H9 (cell line): ENCODE measurements at regions not wholly inside any gene's neighbourhood (a gene's known extent, or its start where the extent isn't known, plus 50 kb on each side); places are given as distances from the start of the nearest gene placed in this dataset.

ENCODE experiments used
- DNase-seq: peaks from one replicate; pipeline ENCODE4 v3.0.0-alpha.2; 2017
- H2AFZ ChIP-seq: one replicate; pipeline ENCODE4 v1.6.1; 2013; ENCODE audit warnings: mild to moderate bottlenecking, low read length, control low read depth, moderate library complexity
- H2AK5ac ChIP-seq: 2 replicates; pipeline ENCODE4 v1.6.1; 2013; ENCODE audit warnings: low read length, control low read depth, mixed read lengths; ENCODE audit not compliant: insufficient read length
- H2BK120ac ChIP-seq: one replicate; pipeline ENCODE4 v1.6.1; 2013; ENCODE audit warnings: low read depth, mild to moderate bottlenecking, low read length, control low read depth, inconsistent platforms; ENCODE audit not compliant: poor library complexity, severe bottlenecking
- H2BK12ac ChIP-seq: 2 replicates; pipeline ENCODE4 v1.6.1; 2013; ENCODE audit warnings: low read length, control low read depth, mixed read lengths, low read depth; ENCODE audit not compliant: insufficient read length
- H2BK15ac ChIP-seq: 2 replicates; pipeline ENCODE4 v1.6.1; 2013; ENCODE audit warnings: low read depth, low read length, control low read depth
- H2BK20ac ChIP-seq: one replicate; pipeline ENCODE4 v1.6.1; 2013; ENCODE audit warnings: low read depth, mild to moderate bottlenecking, low read length, control low read depth, inconsistent platforms; ENCODE audit not compliant: poor library complexity, severe bottlenecking
- H2BK5ac ChIP-seq: 2 replicates; pipeline ENCODE4 v1.6.1; 2013; ENCODE audit warnings: low read length, control low read depth, mixed read lengths; ENCODE audit not compliant: insufficient read length
- H3K14ac ChIP-seq: 2 replicates; pipeline ENCODE4 v1.6.1; 2013; ENCODE audit warnings: low read length, control low read depth; ENCODE audit not compliant: insufficient read depth
- H3K18ac ChIP-seq: 2 replicates; pipeline ENCODE4 v1.6.1; 2013; ENCODE audit warnings: low read depth, mild to moderate bottlenecking, mixed read lengths, low read length, control low read depth; ENCODE audit not compliant: insufficient read length
- H3K23ac ChIP-seq: 2 replicates; pipeline ENCODE4 v1.6.1; 2013; ENCODE audit warnings: low read length, control low read depth, mixed read lengths, low read depth; ENCODE audit not compliant: insufficient read length
- H3K23me2 ChIP-seq: 2 replicates; pipeline ENCODE4 v1.6.1; 2013; ENCODE audit warnings: low read depth, mild to moderate bottlenecking, mixed read lengths, low read length, control low read depth; ENCODE audit not compliant: insufficient read length, poor library complexity, severe bottlenecking
- H3K27ac ChIP-seq: 2 replicates; pipeline ENCODE4 v1.5.1; 2013; ENCODE audit warnings: low read length, control low read depth, mixed read lengths, low read depth; ENCODE audit not compliant: insufficient read length
- H3K27me3 ChIP-seq: 2 replicates; pipeline ENCODE4 v1.6.1; 2013; ENCODE audit warnings: low read length, control low read depth, inconsistent platforms; ENCODE audit not compliant: insufficient read depth
- H3K4ac ChIP-seq: 2 replicates; pipeline ENCODE4 v1.6.1; 2013; ENCODE audit warnings: low read depth, mild to moderate bottlenecking, control low read depth, inconsistent platforms, low read length, moderate library complexity
- H3K4me1 ChIP-seq: 2 replicates; pipeline ENCODE4 v1.6.1; 2013; ENCODE audit warnings: low read length, control low read depth, inconsistent platforms; ENCODE audit not compliant: insufficient read depth
- H3K4me2 ChIP-seq: 2 replicates; pipeline ENCODE4 v1.6.1; 2013; ENCODE audit warnings: low read length, control low read depth, mixed read lengths; ENCODE audit not compliant: insufficient read length, insufficient read depth
- H3K56ac ChIP-seq: 2 replicates; pipeline ENCODE4 v1.6.1; 2013; ENCODE audit warnings: low read depth, mild to moderate bottlenecking, mixed read lengths, low read length, control low read depth; ENCODE audit not compliant: insufficient read length
- H3K79me1 ChIP-seq: 2 replicates; pipeline ENCODE4 v1.6.1; 2013; ENCODE audit warnings: low read depth, mild to moderate bottlenecking, moderate library complexity, low read length, control low read depth, inconsistent platforms; ENCODE audit not compliant: insufficient read depth, poor library complexity, severe bottlenecking
- H3K79me2 ChIP-seq: 2 replicates; pipeline ENCODE4 v1.6.1; 2013; ENCODE audit warnings: low read length, control low read depth, inconsistent platforms; ENCODE audit not compliant: insufficient read depth
- H3K9ac ChIP-seq: 2 replicates; pipeline ENCODE4 v1.6.1; 2013; ENCODE audit warnings: low read length, control low read depth, mixed read lengths; ENCODE audit not compliant: insufficient read length; ENCODE audit errors: extremely low read depth
- H3K9me3 ChIP-seq: one replicate; pipeline ENCODE4 v1.6.1; 2013; ENCODE audit warnings: low read depth, low read length, inconsistent platforms; ENCODE audit not compliant: control insufficient read depth
- H3T11ph ChIP-seq: one replicate; pipeline ENCODE4 v1.6.1; 2013; ENCODE audit warnings: mild to moderate bottlenecking, low read length, control low read depth, inconsistent platforms
- H4K20me1 ChIP-seq: one replicate; pipeline ENCODE4 v1.6.1; 2013; ENCODE audit not compliant: control insufficient read depth, insufficient read length, insufficient read depth
- H4K5ac ChIP-seq: 2 replicates; pipeline ENCODE4 v1.6.1; 2013; ENCODE audit warnings: low read depth, mild to moderate bottlenecking, mixed read lengths, low read length, control low read depth; ENCODE audit not compliant: insufficient read length
- H4K8ac ChIP-seq: replicated peaks from 2 replicates; pipeline ENCODE4 v1.6.1; 2013; ENCODE audit warnings: low read length, control low read depth, mixed read lengths, low read depth; ENCODE audit not compliant: insufficient read length
- H4K91ac ChIP-seq: 2 replicates; pipeline ENCODE4 v1.6.1; 2013; ENCODE audit warnings: low read depth, mild to moderate bottlenecking, moderate library complexity, mixed read lengths, low read length, control low read depth; ENCODE audit not compliant: insufficient read length
- H3K27ac Mint-ChIP-seq, 3 experiments: 2 replicates in 2 of 3; 3 replicates in 1 of 3; pipeline ENCODE4 v1.8.0; 2020 to 2021; ENCODE audit warnings: mixed read lengths in 3 of 3, mild to moderate bottlenecking in 1 of 3, moderate library complexity in 1 of 3
- H3K27me3 Mint-ChIP-seq: 2 replicates; pipeline ENCODE4 v1.8.0; 2021; ENCODE audit warnings: low read depth, mild to moderate bottlenecking, moderate library complexity, mixed read lengths
- H3K36me3 Mint-ChIP-seq, 3 experiments: 2 replicates in 2 of 3; 3 replicates in 1 of 3; pipeline ENCODE4 v1.8.0; 2020 to 2021; ENCODE audit warnings: low read depth in 3 of 3, mixed read lengths in 3 of 3; ENCODE audit not compliant: insufficient read depth in 1 of 3
- H3K4me1 Mint-ChIP-seq, 2 experiments: 2 replicates each; pipeline ENCODE4 v1.8.0; 2020; ENCODE audit warnings: mixed read lengths in 2 of 2
- H3K4me3 Mint-ChIP-seq, 2 experiments: 2 replicates in 1 of 2; 3 replicates in 1 of 2; pipeline ENCODE4 v1.8.0; 2020 to 2021; ENCODE audit warnings: mild to moderate bottlenecking in 2 of 2, mixed read lengths in 2 of 2, moderate library complexity in 1 of 2
- H3K9me3 Mint-ChIP-seq, 2 experiments: 2 replicates in 1 of 2; 3 replicates in 1 of 2; pipeline ENCODE4 v1.8.0; 2020; ENCODE audit warnings: mild to moderate bottlenecking in 2 of 2, mixed read lengths in 2 of 2, moderate library complexity in 1 of 2
- WGBS: extraction: QIAGEN DNeasy Blood & Tissue Kit; methylation state at CpG from one replicate; pipeline ENCODE4 v1.1.7; 2013; ENCODE audit warnings: missing lambda C conversion rate, low lambda C conversion rate, mixed read lengths; ENCODE audit not compliant: insufficient read length; ENCODE audit errors: extremely low coverage; 5-methylcytosine and 5-hydroxymethylcytosine counted together
- TF ChIP-seq, protein P1 (sequence below): fragments of 200-600 bp; sonication (generic); conservative IDR thresholded peaks from 3 replicates; pipeline ENCODE4 v1.8.0; 2021; ENCODE audit warnings: antibody characterized with exemption, mild to moderate bottlenecking

DNA sequence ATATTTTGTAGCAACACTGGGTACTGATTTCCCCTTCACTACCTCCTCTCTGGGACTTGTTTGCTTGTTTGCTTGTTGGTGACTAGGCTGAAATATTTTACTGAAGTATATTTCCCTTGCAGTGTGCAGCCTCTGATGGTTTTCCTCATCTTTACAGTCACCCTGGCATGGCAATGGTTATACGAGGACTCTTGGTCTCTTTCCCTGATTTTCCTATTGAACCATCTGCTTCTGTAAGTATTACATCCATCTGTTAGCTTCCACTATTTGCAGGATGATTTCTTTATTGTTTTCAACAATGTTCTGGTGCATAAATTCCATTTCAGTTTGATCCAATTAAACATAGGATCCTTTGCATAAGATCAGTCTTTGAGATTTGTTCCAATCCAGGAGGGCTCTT, 465.1 kb downstream of the MEI4 start:
- no peak overlapping the region for H3K9ac ChIP-seq
- Mint-ChIP-seq H3K4me3 (no peak overlapping the region), H3K27me3 (no peaks in the 10 kb centered on the region; the same call in 1 of the 2 replicates), H3K4me1 (no peaks in the 10 kb centered on the region), H3K36me3 (peaks cover 0 to 4% (median 0%) of the 10 kb centered on the region in 3 experiments; a peak in 1 of 7 replicates), H3K9me3 (peaks cover 4 to 12% of the 10 kb centered on the region in 2 experiments; a peak in 3 of 5 replicates), H3K27ac (no peak overlapping the region; a peak in 1 of 7 replicates)
- H3K23ac ChIP-seq: no peak overlapping the region
- H3K79me2 ChIP-seq: no peaks in the 10 kb centered on the region
- no peak overlapping the region for H3K14ac ChIP-seq
- no peak overlapping the region for H2BK5ac ChIP-seq
- H3K23me2 ChIP-seq: no peaks in the 10 kb centered on the region
- no peaks in the 10 kb centered on the region for H3K4me1 ChIP-seq
- H3K9me3 ChIP-seq: no peaks in the 10 kb centered on the region
- H2AFZ ChIP-seq: no peak overlapping the region
- no peak overlapping the region for H4K8ac ChIP-seq
- no peak overlapping the region for H4K91ac ChIP-seq
- H2BK12ac ChIP-seq: no peak overlapping the region
- no peaks in the 10 kb centered on the region for H4K20me1 ChIP-seq
- no peaks in the 10 kb centered on the region for H3K79me1 ChIP-seq
- no peak overlapping the region for H3K18ac ChIP-seq
- H2BK20ac ChIP-seq: no peak overlapping the region
- no peak overlapping the region for H2AK5ac ChIP-seq
- H2BK15ac ChIP-seq: no peak overlapping the region
- H4K5ac ChIP-seq: no peak overlapping the region
- H3K56ac ChIP-seq: no peak overlapping the region
- no peaks in the 10 kb centered on the region for H3K27me3 ChIP-seq
- no peak overlapping the region for H3K4me2 ChIP-seq
- WGBS: no CpG with 5 or more reads among the region's 1 CpG
- H2BK120ac ChIP-seq: no peak overlapping the region
- H3T11ph ChIP-seq: no peak overlapping the region
- no peak overlapping the region for H3K4ac ChIP-seq
- TF ChIP-seq, protein P1, sequence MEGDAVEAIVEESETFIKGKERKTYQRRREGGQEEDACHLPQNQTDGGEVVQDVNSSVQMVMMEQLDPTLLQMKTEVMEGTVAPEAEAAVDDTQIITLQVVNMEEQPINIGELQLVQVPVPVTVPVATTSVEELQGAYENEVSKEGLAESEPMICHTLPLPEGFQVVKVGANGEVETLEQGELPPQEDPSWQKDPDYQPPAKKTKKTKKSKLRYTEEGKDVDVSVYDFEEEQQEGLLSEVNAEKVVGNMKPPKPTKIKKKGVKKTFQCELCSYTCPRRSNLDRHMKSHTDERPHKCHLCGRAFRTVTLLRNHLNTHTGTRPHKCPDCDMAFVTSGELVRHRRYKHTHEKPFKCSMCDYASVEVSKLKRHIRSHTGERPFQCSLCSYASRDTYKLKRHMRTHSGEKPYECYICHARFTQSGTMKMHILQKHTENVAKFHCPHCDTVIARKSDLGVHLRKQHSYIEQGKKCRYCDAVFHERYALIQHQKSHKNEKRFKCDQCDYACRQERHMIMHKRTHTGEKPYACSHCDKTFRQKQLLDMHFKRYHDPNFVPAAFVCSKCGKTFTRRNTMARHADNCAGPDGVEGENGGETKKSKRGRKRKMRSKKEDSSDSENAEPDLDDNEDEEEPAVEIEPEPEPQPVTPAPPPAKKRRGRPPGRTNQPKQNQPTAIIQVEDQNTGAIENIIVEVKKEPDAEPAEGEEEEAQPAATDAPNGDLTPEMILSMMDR: no peak
- H3K27ac ChIP-seq: no peak overlapping the region
- no peak for DNase-seq
